H9 (cell line): ENCODE measurements at regions not wholly inside any gene's neighbourhood (a gene's known extent, or its start where the extent isn't known, plus 50 kb on each side); places are given as distances from the start of the nearest gene placed in this dataset.

ENCODE experiments used
- DNase-seq: peaks from one replicate; pipeline ENCODE4 v3.0.0-alpha.2; 2017
- H2AFZ ChIP-seq: one replicate; pipeline ENCODE4 v1.6.1; 2013; ENCODE audit warnings: mild to moderate bottlenecking, low read length, control low read depth, moderate library complexity
- H2AK5ac ChIP-seq: 2 replicates; pipeline ENCODE4 v1.6.1; 2013; ENCODE audit warnings: low read length, control low read depth, mixed read lengths; ENCODE audit not compliant: insufficient read length
- H2BK120ac ChIP-seq: one replicate; pipeline ENCODE4 v1.6.1; 2013; ENCODE audit warnings: low read depth, mild to moderate bottlenecking, low read length, control low read depth, inconsistent platforms; ENCODE audit not compliant: poor library complexity, severe bottlenecking
- H2BK12ac ChIP-seq: 2 replicates; pipeline ENCODE4 v1.6.1; 2013; ENCODE audit warnings: low read length, control low read depth, mixed read lengths, low read depth; ENCODE audit not compliant: insufficient read length
- H2BK15ac ChIP-seq: 2 replicates; pipeline ENCODE4 v1.6.1; 2013; ENCODE audit warnings: low read depth, low read length, control low read depth
- H2BK20ac ChIP-seq: one replicate; pipeline ENCODE4 v1.6.1; 2013; ENCODE audit warnings: low read depth, mild to moderate bottlenecking, low read length, control low read depth, inconsistent platforms; ENCODE audit not compliant: poor library complexity, severe bottlenecking
- H2BK5ac ChIP-seq: 2 replicates; pipeline ENCODE4 v1.6.1; 2013; ENCODE audit warnings: low read length, control low read depth, mixed read lengths; ENCODE audit not compliant: insufficient read length
- H3K14ac ChIP-seq: 2 replicates; pipeline ENCODE4 v1.6.1; 2013; ENCODE audit warnings: low read length, control low read depth; ENCODE audit not compliant: insufficient read depth
- H3K18ac ChIP-seq: 2 replicates; pipeline ENCODE4 v1.6.1; 2013; ENCODE audit warnings: low read depth, mild to moderate bottlenecking, mixed read lengths, low read length, control low read depth; ENCODE audit not compliant: insufficient read length
- H3K23ac ChIP-seq: 2 replicates; pipeline ENCODE4 v1.6.1; 2013; ENCODE audit warnings: low read length, control low read depth, mixed read lengths, low read depth; ENCODE audit not compliant: insufficient read length
- H3K23me2 ChIP-seq: 2 replicates; pipeline ENCODE4 v1.6.1; 2013; ENCODE audit warnings: low read depth, mild to moderate bottlenecking, mixed read lengths, low read length, control low read depth; ENCODE audit not compliant: insufficient read length, poor library complexity, severe bottlenecking
- H3K27ac ChIP-seq: 2 replicates; pipeline ENCODE4 v1.5.1; 2013; ENCODE audit warnings: low read length, control low read depth, mixed read lengths, low read depth; ENCODE audit not compliant: insufficient read length
- H3K27me3 ChIP-seq: 2 replicates; pipeline ENCODE4 v1.6.1; 2013; ENCODE audit warnings: low read length, control low read depth, inconsistent platforms; ENCODE audit not compliant: insufficient read depth
- H3K4ac ChIP-seq: 2 replicates; pipeline ENCODE4 v1.6.1; 2013; ENCODE audit warnings: low read depth, mild to moderate bottlenecking, control low read depth, inconsistent platforms, low read length, moderate library complexity
- H3K4me1 ChIP-seq: 2 replicates; pipeline ENCODE4 v1.6.1; 2013; ENCODE audit warnings: low read length, control low read depth, inconsistent platforms; ENCODE audit not compliant: insufficient read depth
- H3K4me2 ChIP-seq: 2 replicates; pipeline ENCODE4 v1.6.1; 2013; ENCODE audit warnings: low read length, control low read depth, mixed read lengths; ENCODE audit not compliant: insufficient read length, insufficient read depth
- H3K56ac ChIP-seq: 2 replicates; pipeline ENCODE4 v1.6.1; 2013; ENCODE audit warnings: low read depth, mild to moderate bottlenecking, mixed read lengths, low read length, control low read depth; ENCODE audit not compliant: insufficient read length
- H3K79me1 ChIP-seq: 2 replicates; pipeline ENCODE4 v1.6.1; 2013; ENCODE audit warnings: low read depth, mild to moderate bottlenecking, moderate library complexity, low read length, control low read depth, inconsistent platforms; ENCODE audit not compliant: insufficient read depth, poor library complexity, severe bottlenecking
- H3K79me2 ChIP-seq: 2 replicates; pipeline ENCODE4 v1.6.1; 2013; ENCODE audit warnings: low read length, control low read depth, inconsistent platforms; ENCODE audit not compliant: insufficient read depth
- H3K9ac ChIP-seq: 2 replicates; pipeline ENCODE4 v1.6.1; 2013; ENCODE audit warnings: low read length, control low read depth, mixed read lengths; ENCODE audit not compliant: insufficient read length; ENCODE audit errors: extremely low read depth
- H3K9me3 ChIP-seq: one replicate; pipeline ENCODE4 v1.6.1; 2013; ENCODE audit warnings: low read depth, low read length, inconsistent platforms; ENCODE audit not compliant: control insufficient read depth
- H3T11ph ChIP-seq: one replicate; pipeline ENCODE4 v1.6.1; 2013; ENCODE audit warnings: mild to moderate bottlenecking, low read length, control low read depth, inconsistent platforms
- H4K20me1 ChIP-seq: one replicate; pipeline ENCODE4 v1.6.1; 2013; ENCODE audit not compliant: control insufficient read depth, insufficient read length, insufficient read depth
- H4K5ac ChIP-seq: 2 replicates; pipeline ENCODE4 v1.6.1; 2013; ENCODE audit warnings: low read depth, mild to moderate bottlenecking, mixed read lengths, low read length, control low read depth; ENCODE audit not compliant: insufficient read length
- H4K8ac ChIP-seq: replicated peaks from 2 replicates; pipeline ENCODE4 v1.6.1; 2013; ENCODE audit warnings: low read length, control low read depth, mixed read lengths, low read depth; ENCODE audit not compliant: insufficient read length
- H4K91ac ChIP-seq: 2 replicates; pipeline ENCODE4 v1.6.1; 2013; ENCODE audit warnings: low read depth, mild to moderate bottlenecking, moderate library complexity, mixed read lengths, low read length, control low read depth; ENCODE audit not compliant: insufficient read length
- H3K27ac Mint-ChIP-seq, 3 experiments: 2 replicates in 2 of 3; 3 replicates in 1 of 3; pipeline ENCODE4 v1.8.0; 2020 to 2021; ENCODE audit warnings: mixed read lengths in 3 of 3, mild to moderate bottlenecking in 1 of 3, moderate library complexity in 1 of 3
- H3K27me3 Mint-ChIP-seq: 2 replicates; pipeline ENCODE4 v1.8.0; 2021; ENCODE audit warnings: low read depth, mild to moderate bottlenecking, moderate library complexity, mixed read lengths
- H3K36me3 Mint-ChIP-seq, 3 experiments: 2 replicates in 2 of 3; 3 replicates in 1 of 3; pipeline ENCODE4 v1.8.0; 2020 to 2021; ENCODE audit warnings: low read depth in 3 of 3, mixed read lengths in 3 of 3; ENCODE audit not compliant: insufficient read depth in 1 of 3
- H3K4me1 Mint-ChIP-seq, 2 experiments: 2 replicates each; pipeline ENCODE4 v1.8.0; 2020; ENCODE audit warnings: mixed read lengths in 2 of 2
- H3K4me3 Mint-ChIP-seq, 2 experiments: 2 replicates in 1 of 2; 3 replicates in 1 of 2; pipeline ENCODE4 v1.8.0; 2020 to 2021; ENCODE audit warnings: mild to moderate bottlenecking in 2 of 2, mixed read lengths in 2 of 2, moderate library complexity in 1 of 2
- H3K9me3 Mint-ChIP-seq, 2 experiments: 2 replicates in 1 of 2; 3 replicates in 1 of 2; pipeline ENCODE4 v1.8.0; 2020; ENCODE audit warnings: mild to moderate bottlenecking in 2 of 2, mixed read lengths in 2 of 2, moderate library complexity in 1 of 2
- CTCF ChIP-seq: fragments of 200-600 bp; sonication (generic); conservative IDR thresholded peaks from 3 replicates; pipeline ENCODE4 v1.8.0; 2021; ENCODE audit warnings: antibody characterized with exemption, mild to moderate bottlenecking
- WGBS: extraction: QIAGEN DNeasy Blood & Tissue Kit; methylation state at CpG from one replicate; pipeline ENCODE4 v1.1.7; 2013; ENCODE audit warnings: missing lambda C conversion rate, low lambda C conversion rate, mixed read lengths; ENCODE audit not compliant: insufficient read length; ENCODE audit errors: extremely low coverage; 5-methylcytosine and 5-hydroxymethylcytosine counted together

GRCh38 chr9:788777-789176, 52.7 kb upstream of the DMRT1 start:
- no CpG with 5 or more reads among the region's 6 CpGs for WGBS
- Histone ChIP-seq H4K20me1 (no peaks in the 10 kb centered on the region), H2BK20ac (no peak overlapping the region), H3K4me2 (no peak overlapping the region), H3K9ac (no peak overlapping the region), H3K4ac (no peak overlapping the region), H2BK120ac (no peak overlapping the region), H4K5ac (no peak overlapping the region), H3K79me1 (no peaks in the 10 kb centered on the region), H3K56ac (no peak overlapping the region), H3K14ac (no peak overlapping the region), H2BK5ac (no peak overlapping the region), H4K91ac (no peak overlapping the region), H3K9me3 (no peaks in the 10 kb centered on the region), H2AFZ (no peak overlapping the region), H3K18ac (no peak overlapping the region), H2BK12ac (no peak overlapping the region), H3T11ph (no peak overlapping the region), H2AK5ac (no peak overlapping the region), H2BK15ac (no peak overlapping the region), H4K8ac (no peak overlapping the region), H3K4me1 (no peaks in the 10 kb centered on the region), H3K23me2 (no peaks in the 10 kb centered on the region), H3K27ac (no peak overlapping the region), H3K27me3 (no peaks in the 10 kb centered on the region), H3K23ac (no peak overlapping the region), H3K79me2 (no peaks in the 10 kb centered on the region)
- Mint-ChIP-seq H3K9me3 (no peaks in the 10 kb centered on the region; a peak in 1 of 5 replicates), H3K36me3 (no peaks in the 10 kb centered on the region), H3K4me3 (no peak overlapping the region), H3K4me1 (peaks cover 8 to 9% of the 10 kb centered on the region in 2 experiments), H3K27ac (no peak overlapping the region), H3K27me3 (peaks cover 8% of the 10 kb centered on the region; the same call in 1 of the 2 replicates)
- DNase-seq, result no peak
- TF ChIP-seq CTCF, result no peak
